H1 (cell line): ENCODE measurements at regions not wholly inside any gene's neighbourhood (a gene's known extent, or its start where the extent isn't known, plus 50 kb on each side); places are given as distances from the start of the nearest gene placed in this dataset.

Experiments used
- CTCF ChIA-PET: fragments of 300-600 bp; sonication (Branson Sonifier 250); formaldehyde crosslinking; loops from one replicate; lab custom pipeline; 2021; ENCODE audit not compliant: partially characterized antibody; lab: Charles Lee
- POLR2A ChIA-PET: fragments of 300-600 bp; sonication (Branson Sonifier 250); formaldehyde crosslinking; loops from one replicate; lab custom pipeline; 2021; ENCODE audit warnings: inconsistent platforms; ENCODE audit not compliant: partially characterized antibody; lab: Charles Lee
- DNase-seq, 2 experiments: peaks; one replicate each; pipeline versions ENCODE4 v3.0.0 to v3.0.0-alpha.2; 2010 to 2022; ENCODE audit warnings: low spot score in 2 of 2, low read depth in 1 of 2, mixed read lengths in 1 of 2
- FAIRE-seq: peaks from 2 replicates; lab custom pipeline; 2011; peaks lifted over from hg19 to GRCh38; lab: Jason Lieb, UNC
- H2AFZ ChIP-seq: 2 replicates; pipeline ENCODE4 v1.8.1; 2012; ENCODE audit warnings: low read length, inconsistent platforms
- H2AK5ac ChIP-seq: 2 replicates; pipeline ENCODE4 v1.6.1; 2013; ENCODE audit warnings: low read depth, low read length
- H2BK120ac ChIP-seq: replicated peaks from 2 replicates; pipeline ENCODE3; 2013; ENCODE audit warnings: low read depth, low read length, inconsistent platforms
- H2BK12ac ChIP-seq: 2 replicates; pipeline ENCODE4 v1.6.1; 2013; ENCODE audit warnings: low read depth, low read length
- H2BK15ac ChIP-seq: 2 replicates; pipeline ENCODE4 v1.6.1; 2013; ENCODE audit warnings: low read length
- H2BK20ac ChIP-seq: 2 replicates; pipeline ENCODE4 v1.6.1; 2013; ENCODE audit warnings: low read length
- H2BK5ac ChIP-seq: 2 replicates; pipeline ENCODE4 v1.6.1; 2013; ENCODE audit warnings: low read depth, low read length
- H3K14ac ChIP-seq: 2 replicates; pipeline ENCODE4 v1.6.1; 2013; ENCODE audit warnings: inconsistent platforms; ENCODE audit not compliant: insufficient read length
- H3K18ac ChIP-seq: 2 replicates; pipeline ENCODE4 v1.6.1; 2013; ENCODE audit warnings: low read length; ENCODE audit errors: extremely low read depth
- H3K23ac ChIP-seq: 2 replicates; pipeline ENCODE4 v1.6.1; 2013; ENCODE audit warnings: inconsistent platforms; ENCODE audit not compliant: insufficient read length
- H3K23me2 ChIP-seq: 2 replicates; pipeline ENCODE4 v1.6.1; 2013; ENCODE audit warnings: low read depth, low read length
- H3K27ac ChIP-seq: 2 replicates; pipeline ENCODE4 v1.6.1; 2011; ENCODE audit warnings: low read depth, low read length, inconsistent platforms
- H3K27me3 ChIP-seq, 4 experiments: replicated peaks in 1 of 4; 1 replicate in 1 of 4; 2 replicates in 3 of 4; pipeline versions ENCODE4 v1.6.1 to v1.8.1; 2011 to 2013; ENCODE audit warnings: low read length in 3 of 4, mild to moderate bottlenecking in 3 of 4, inconsistent platforms in 2 of 4, mixed read lengths in 2 of 4, moderate library complexity in 1 of 4; ENCODE audit not compliant: control insufficient read depth in 3 of 4, insufficient read depth in 3 of 4; ENCODE audit errors: extremely low read depth in 1 of 4
- H3K36me3 ChIP-seq, 4 experiments: 2 replicates each; pipeline versions ENCODE4 v1.6.1 to v1.8.1; 2011 to 2013; ENCODE audit warnings: mild to moderate bottlenecking in 4 of 4, low read length in 3 of 4, moderate library complexity in 2 of 4, control low read depth in 1 of 4, inconsistent platforms in 1 of 4; ENCODE audit not compliant: insufficient read depth in 4 of 4, control insufficient read depth in 2 of 4
- H3K4ac ChIP-seq: replicated peaks from 2 replicates; pipeline ENCODE3; 2013; ENCODE audit warnings: low read length, low read depth, mixed read lengths, inconsistent platforms; ENCODE audit not compliant: insufficient read length
- H3K4me1 ChIP-seq, 4 experiments: replicated peaks in 1 of 4; 1 replicate in 1 of 4; 2 replicates in 3 of 4; pipeline versions ENCODE4 v1.6.1 to v1.8.1; 2011 to 2013; ENCODE audit warnings: low read length in 3 of 4, inconsistent platforms in 2 of 4, mixed read lengths in 1 of 4; ENCODE audit not compliant: insufficient read depth in 4 of 4, control insufficient read depth in 3 of 4
- H3K4me2 ChIP-seq, 2 experiments: 2 replicates each; pipeline versions ENCODE4 v1.6.1 to v1.8.1; 2011 to 2013; ENCODE audit warnings: low read depth in 2 of 2, low read length in 2 of 2, control low read depth in 1 of 2, inconsistent platforms in 1 of 2, mild to moderate bottlenecking in 1 of 2; ENCODE audit not compliant: insufficient read depth in 1 of 2
- H3K4me3 ChIP-seq, 4 experiments: fragments of 200-600, 300-600 bp in 1 of 4; sonication (generic), shearing (Covaris generic), sonication (Bioruptor Twin) in 1 of 4; 2 replicates each; pipeline versions ENCODE4 v1.5.1 to v1.8.1; 2011 to 2016; ENCODE audit warnings: low read length in 4 of 4, low read depth in 3 of 4, control low read depth in 2 of 4, inconsistent platforms in 2 of 4, mild to moderate bottlenecking in 2 of 4, mixed read lengths in 1 of 4, moderate library complexity in 1 of 4; ENCODE audit not compliant: insufficient read depth in 2 of 4; ENCODE audit errors: extremely low read depth in 1 of 4
- H3K56ac ChIP-seq: replicated peaks from 2 replicates; pipeline ENCODE3; 2013; ENCODE audit warnings: low read depth, mild to moderate bottlenecking, mixed read lengths, low read length, inconsistent platforms; ENCODE audit not compliant: insufficient read length
- H3K79me1 ChIP-seq: 2 replicates; pipeline ENCODE4 v1.6.1; 2013; ENCODE audit warnings: low read depth, low read length, control low read depth
- H3K79me2 ChIP-seq, 2 experiments: 2 replicates each; pipeline versions ENCODE4 v1.6.1 to v1.8.1; 2012 to 2013; ENCODE audit warnings: low read length in 2 of 2, mild to moderate bottlenecking in 2 of 2, inconsistent platforms in 1 of 2; ENCODE audit not compliant: insufficient read depth in 2 of 2, control insufficient read depth in 1 of 2
- H3K9ac ChIP-seq, 4 experiments: replicated peaks in 1 of 4; 1 replicate in 1 of 4; 2 replicates in 3 of 4; pipeline versions ENCODE4 v1.6.1 to v1.8.1; 2011 to 2013; ENCODE audit warnings: low read depth in 3 of 4, low read length in 3 of 4, control low read depth in 2 of 4, mild to moderate bottlenecking in 2 of 4, moderate library complexity in 2 of 4, inconsistent platforms in 1 of 4; ENCODE audit errors: extremely low read depth in 1 of 4
- H3K9me3 ChIP-seq, 2 experiments: 2 replicates each; pipeline versions ENCODE4 v1.6.1 to v1.8.1; 2012 to 2013; ENCODE audit warnings: mild to moderate bottlenecking in 2 of 2, moderate library complexity in 2 of 2, control low read depth in 1 of 2, inconsistent platforms in 1 of 2, low read depth in 1 of 2, low read length in 1 of 2, mixed read lengths in 1 of 2; ENCODE audit not compliant: insufficient read depth in 2 of 2
- H4K20me1 ChIP-seq, 2 experiments: replicated peaks in 1 of 2; 2 replicates each; pipeline versions ENCODE3 to v1.8.1; 2011 to 2013; ENCODE audit warnings: inconsistent platforms in 2 of 2, low read length in 2 of 2, mild to moderate bottlenecking in 1 of 2; ENCODE audit not compliant: insufficient read depth in 2 of 2, control insufficient read depth in 1 of 2
- H4K5ac ChIP-seq: 2 replicates; pipeline ENCODE4 v1.6.1; 2013; ENCODE audit warnings: low read length, low read depth, mixed read lengths, inconsistent platforms; ENCODE audit not compliant: insufficient read length
- H4K8ac ChIP-seq: 2 replicates; pipeline ENCODE4 v1.8.0; 2013; ENCODE audit warnings: mild to moderate bottlenecking, moderate library complexity, low read length, inconsistent platforms; ENCODE audit not compliant: insufficient read depth; ENCODE audit errors: extremely low read depth
- H4K91ac ChIP-seq: replicated peaks from 2 replicates; pipeline ENCODE3; 2013; ENCODE audit warnings: low read length, mixed read lengths, inconsistent platforms; ENCODE audit not compliant: insufficient read length
- CHD1 ChIP-seq: IDR thresholded peaks from 2 replicates; pipeline ENCODE4 v1.6.1; 2012; ENCODE audit warnings: low read depth, low read length, improper control_type of control experiment
- RAD21 ChIP-seq, 2 experiments: IDR thresholded peaks in 1 of 2; conservative IDR thresholded peaks in 1 of 2; 2 replicates each; pipeline ENCODE4 v1.6.1; 2011; ENCODE audit warnings: low read depth in 2 of 2, low read length in 2 of 2, improper control_type of control experiment in 1 of 2, inconsistent platforms in 1 of 2, mild to moderate bottlenecking in 1 of 2, moderate library complexity in 1 of 2
- SP1 ChIP-seq: IDR thresholded peaks from 2 replicates; pipeline ENCODE4 v1.6.1; 2011; ENCODE audit warnings: low read depth, low read length
- WGBS, 2 experiments: shearing (Covaris generic) in 1 of 2; methylation state at CpG; one replicate each; pipeline versions ENCODE4 v1.1.6 to v1.1.7; 2013 to 2015; ENCODE audit warnings: low lambda C conversion rate in 2 of 2, mixed read lengths in 2 of 2, inconsistent platforms in 1 of 2, low coverage in 1 of 2, missing lambda C conversion rate in 1 of 2; ENCODE audit not compliant: insufficient replicate concordance in 2 of 2, insufficient coverage in 1 of 2, insufficient read length in 1 of 2; ENCODE audit errors: extremely low coverage in 1 of 2, missing lambda C conversion rate in 1 of 2; 5-methylcytosine and 5-hydroxymethylcytosine counted together

DNA sequence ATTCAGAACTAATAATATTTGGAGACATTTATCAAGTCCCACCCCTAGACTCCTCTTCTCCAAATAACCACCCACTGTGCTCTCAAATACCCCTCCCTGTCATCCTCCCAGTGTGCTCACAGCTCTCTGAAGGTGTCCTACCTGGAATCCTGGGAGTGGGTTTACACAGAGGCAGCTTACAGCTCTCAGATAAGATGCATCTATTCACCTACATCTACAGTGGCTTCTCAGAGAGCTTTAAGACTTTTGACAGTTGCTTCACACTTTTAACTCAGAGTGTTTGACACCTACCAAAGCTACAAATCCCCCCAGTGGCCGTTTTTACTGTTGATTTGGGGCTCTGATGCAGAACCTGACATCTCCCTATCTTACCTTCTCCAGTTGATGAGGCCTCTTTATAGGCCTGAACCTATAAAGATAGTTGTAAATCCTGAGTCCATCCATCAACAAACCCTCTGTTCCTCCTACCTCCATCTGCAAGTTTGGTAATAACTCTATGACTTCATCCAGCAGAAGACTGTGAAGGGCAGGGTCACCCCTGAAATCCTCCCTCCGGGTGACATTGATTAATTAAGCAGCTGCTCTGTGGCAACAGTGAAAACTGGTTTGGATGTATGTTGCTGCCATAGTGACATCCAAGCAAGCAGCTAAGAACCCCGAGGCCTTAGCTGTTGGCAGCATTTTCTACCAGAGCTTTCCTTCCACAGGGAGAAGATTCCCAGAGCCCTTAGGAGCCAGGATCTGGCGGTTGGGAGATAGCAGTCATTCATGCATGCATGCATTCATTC, 226.1 kb upstream of the RREB1 start:
- CTCF ChIA-PET: interaction anchor here (0.7 to 1.7 kb wide), 10 partner anchors 9 to 357 kb away, joined by 3 to 4 read pairs (median 4); no protein-coding TSS in a partner anchor
- no peak overlapping the region for H2AFZ ChIP-seq
- FAIRE-seq: no peak
- TF ChIP-seq SP1 (no peak), RAD21 (IDR thresholded peaks at IDR 0.05 in 1 of 2, conservative IDR thresholded peaks at IDR 0.05 in 1 of 2; ENCODE audit: low read depth in 2 of 2, low read length in 2 of 2) (no peak), CHD1 (no peak)

More for the DNA sequence above, 226.1 kb upstream of the RREB1 start:
- Histone ChIP-seq H2BK15ac (no peak overlapping the region), H2BK20ac (no peak overlapping the region), H2BK120ac (no peak overlapping the region), H3K23ac (no peak overlapping the region), H4K20me1 (no peaks in the 10 kb centered on the region), H2BK5ac (no peak overlapping the region), H3K4me2 (no peak overlapping the region), H3K27me3 (0 out of 7 replicates have a peak, but pooled peaks cover 0 to 3% (median 0%) of the 10 kb centered on the region in 4 experiments), H3K23me2 (no peaks in the 10 kb centered on the region; the same call in 1 of the 2 replicates), H3K14ac (no peak overlapping the region), H3K18ac (no peak overlapping the region), H2AK5ac (no peak overlapping the region), H2BK12ac (no peak overlapping the region), H3K9ac (no peak overlapping the region), H4K5ac (no peak overlapping the region), H3K36me3 (no peaks in the 10 kb centered on the region), H3K4me3 (no peak overlapping the region), H3K9me3 (no peaks in the 10 kb centered on the region), H3K56ac (no peak overlapping the region), H3K4ac (no peak overlapping the region), H3K79me1 (no peaks in the 10 kb centered on the region), H4K91ac (no peak overlapping the region), H3K27ac (no peak overlapping the region), H3K79me2 (no peaks in the 10 kb centered on the region), H4K8ac (no peak overlapping the region), H3K4me1 (peaks cover 0 to 3% (median 0%) of the 10 kb centered on the region in 4 experiments; a peak in 3 of 7 replicates)
- no peak for DNase-seq
- 95% methylated on average over 4 of the region's 4 CpGs; no CpG with 5 or more reads in 1 of the 2 experiments for WGBS, 2 experiments
- POLR2A ChIA-PET: no interaction called here
